HCT116 (cell line): ENCODE measurements at regions not wholly inside any gene's neighbourhood (a gene's known extent, or its start where the extent isn't known, plus 50 kb on each side); places are given as distances from the start of the nearest gene placed in this dataset.

Source experiments
- ATAC-seq: fragments of 200-7000 bp; cut with Tn5 transposase; 2 replicates; pipeline ENCODE4 v1.9.1; 2020; ENCODE audit warnings: mild to moderate bottlenecking, moderate library complexity
- BruUV-seq: library from RNA; stranded (reverse); fragments of 400-500 nt; replicated peaks from 2 replicates; lab custom pipeline; 2021; lab: Mats Ljungman, UMichigan
- CTCF ChIA-PET: fragments of 300-600 bp; sonication (Branson Sonifier 250); formaldehyde crosslinking; loops from one replicate; lab custom pipeline; 2021; ENCODE audit warnings: antibody characterized with exemption; lab: Charles Lee
- POLR2A ChIA-PET: fragments of 300-600, 350-600 bp; sonication (Branson Sonifier 250); formaldehyde crosslinking; loops from one replicate; lab custom pipeline; 2021; ENCODE audit warnings: antibody characterized with exemption; lab: Charles Lee
- RAD21 ChIA-PET, 2 experiments: fragments of 300-600 bp; sonication (Branson Sonifier 250); formaldehyde crosslinking; loops; one replicate each; lab custom pipeline; 2023; ENCODE audit warnings: low total read pairs in 2 of 2; ENCODE audit not compliant: uncharacterized antibody in 2 of 2, unreplicated experiment in 2 of 2, low non-redundant PET in 1 of 2; lab: Charles Lee
- DNase-seq: peaks from one replicate; pipeline ENCODE4 v3.0.0-alpha.2; 2010; ENCODE audit warnings: low read depth, low spot score
- H2AFZ ChIP-seq: fragments of 200-600 bp; shearing (Covaris generic), sonication (generic); 2 replicates; pipeline ENCODE4 v1.6.1; 2017; ENCODE audit warnings: low read depth, mixed run types, mixed read lengths, antibody characterized with exemption, low read length; ENCODE audit not compliant: poor library complexity, severe bottlenecking
- H3K27ac ChIP-seq: 2 replicates; pipeline ENCODE4 v1.5.1; 2012; ENCODE audit warnings: low read depth, low read length
- H3K27me3 ChIP-seq: fragments of 200-600 bp; sonication (generic); 2 replicates; pipeline ENCODE4 v1.6.1; 2016; ENCODE audit warnings: mixed run types, low read length, mixed read lengths; ENCODE audit not compliant: insufficient read depth
- H3K36me3 ChIP-seq, 2 experiments: fragments of 200-500 bp in 1 of 2; fragments of 200-600 bp in 1 of 2; sonication (Bioruptor generic) in 1 of 2; sonication (generic) in 1 of 2; 2 replicates each; pipeline versions ENCODE4 v1.5.1 to v1.6.1; 2014 to 2016; ENCODE audit warnings: low read length in 2 of 2, inconsistent platforms in 1 of 2, mixed read lengths in 1 of 2, mixed run types in 1 of 2; ENCODE audit not compliant: insufficient read depth in 2 of 2, control insufficient read depth in 1 of 2
- H3K4me1 ChIP-seq, 2 experiments: fragments of 200-600 bp in 1 of 2; sonication (generic) in 1 of 2; 2 replicates each; pipeline versions ENCODE4 v1.5.1 to v1.6.1; 2012 to 2017; ENCODE audit warnings: low read length in 2 of 2, inconsistent platforms in 1 of 2, mild to moderate bottlenecking in 1 of 2, mixed read lengths in 1 of 2, mixed run types in 1 of 2, moderate library complexity in 1 of 2; ENCODE audit not compliant: insufficient read depth in 2 of 2, control insufficient read depth in 1 of 2
- H3K4me2 ChIP-seq: fragments of 200-600 bp; sonication (generic); 2 replicates; pipeline ENCODE4 v1.6.1; 2017; ENCODE audit warnings: mixed run types, low read length, mixed read lengths
- H3K4me3 ChIP-seq, 2 experiments: fragments of 200-600 bp in 1 of 2; sonication (generic) in 1 of 2; replicated peaks in 1 of 2; 2 replicates each; pipeline ENCODE4 v1.5.1; 2011 to 2016; ENCODE audit warnings: low read length in 2 of 2, control low read depth in 1 of 2, low read depth in 1 of 2, mild to moderate bottlenecking in 1 of 2, mixed read lengths in 1 of 2, mixed run types in 1 of 2
- H3K79me2 ChIP-seq: fragments of 200-600 bp; sonication (generic); 2 replicates; pipeline ENCODE4 v1.6.1; 2017; ENCODE audit warnings: mild to moderate bottlenecking, mixed run types, low read length, moderate library complexity, mixed read lengths; ENCODE audit not compliant: insufficient read depth
- H3K9ac ChIP-seq: fragments of 200-600 bp; sonication (generic); 2 replicates; pipeline ENCODE4 v1.6.1; 2016; ENCODE audit warnings: low read length, mixed read lengths
- H3K9me2 ChIP-seq: fragments of 200-600 bp; sonication (generic), shearing (Covaris generic); 2 replicates; pipeline ENCODE4 v1.6.1; 2017; ENCODE audit warnings: mixed run types, mild to moderate bottlenecking, moderate library complexity; ENCODE audit not compliant: insufficient read depth
- H3K9me3 ChIP-seq, 2 experiments: fragments of 200-500 bp in 1 of 2; fragments of 200-600 bp in 1 of 2; sonication (Bioruptor generic) in 1 of 2; sonication (generic) in 1 of 2; 2 replicates each; pipeline ENCODE4 v1.6.1; 2014 to 2017; ENCODE audit warnings: low read length in 2 of 2, mixed read lengths in 2 of 2, inconsistent platforms in 1 of 2, low read depth in 1 of 2, mild to moderate bottlenecking in 1 of 2, mixed run types in 1 of 2, moderate library complexity in 1 of 2; ENCODE audit not compliant: control insufficient read depth in 1 of 2, insufficient read depth in 1 of 2
- H4K20me1 ChIP-seq: fragments of 200-600 bp; sonication (generic), shearing (Covaris generic); 2 replicates; pipeline ENCODE4 v1.6.1; 2017; ENCODE audit warnings: mixed run types, mild to moderate bottlenecking, moderate library complexity; ENCODE audit not compliant: insufficient read depth
- CBX3 ChIP-seq: IDR thresholded peaks from 2 replicates; pipeline ENCODE4 v1.6.1; 2012; ENCODE audit warnings: low read depth
- CEBPB ChIP-seq: IDR thresholded peaks from 2 replicates; pipeline ENCODE4 v1.6.1; 2012; ENCODE audit warnings: low read depth
- ELF1 ChIP-seq: IDR thresholded peaks from 2 replicates; pipeline ENCODE4 v1.6.1; 2012; ENCODE audit warnings: low read depth, borderline replicate concordance
- POLR2AphosphoS5 ChIP-seq: IDR thresholded peaks from 2 replicates; pipeline ENCODE4 v1.6.1; 2011; ENCODE audit warnings: mild to moderate bottlenecking, low read depth, low read length, moderate library complexity
- SIN3A ChIP-seq: IDR thresholded peaks from 2 replicates; pipeline ENCODE4 v1.6.1; 2012; ENCODE audit warnings: low read depth
- SP1 ChIP-seq: IDR thresholded peaks from 2 replicates; pipeline ENCODE4 v1.6.1; 2012; ENCODE audit warnings: low read depth
- SRF ChIP-seq: IDR thresholded peaks from 2 replicates; pipeline ENCODE4 v1.6.1; 2012; ENCODE audit warnings: low read depth
- TCF7L2 ChIP-seq: IDR thresholded peaks from 2 replicates; pipeline ENCODE4 v1.7.0; 2011; ENCODE audit warnings: borderline replicate concordance, inconsistent platforms; ENCODE audit not compliant: insufficient read depth, insufficient read length; ENCODE audit errors: extremely low read depth
- YY1 ChIP-seq: IDR thresholded peaks from 2 replicates; pipeline ENCODE4 v1.6.1; 2011; ENCODE audit warnings: low read length, low read depth, moderate library complexity, mild to moderate bottlenecking; ENCODE audit not compliant: insufficient replicate concordance; ENCODE audit errors: extremely low read depth
- ZFX ChIP-seq: fragments of 450-650 bp; IDR thresholded peaks from 2 replicates; pipeline ENCODE4 v1.6.1; 2017
- intact Hi-C: fragments of 100-400 bp; cut with micrococcal nuclease; formaldehyde crosslinking; loops from 2 replicates; pipeline ENCODE4 v1.10.0; 2022
- TF ChIP-seq, protein P1 (sequence below): IDR thresholded peaks from 2 replicates; pipeline ENCODE4 v1.6.1; 2011; ENCODE audit warnings: mild to moderate bottlenecking, low read length, moderate library complexity; ENCODE audit not compliant: insufficient replicate concordance; ENCODE audit errors: extremely low read depth
- TF ChIP-seq, protein P2 (sequence below), 3 experiments: fragments of 200-600 bp in 1 of 3; sonication (generic) in 1 of 3; IDR thresholded peaks in 2 of 3; conservative IDR thresholded peaks in 1 of 3; 2 replicates each; pipeline ENCODE4 v1.5.1; 2012 to 2017; ENCODE audit warnings: low read depth in 2 of 3, low read length in 2 of 3, antibody characterized with exemption in 1 of 3, borderline replicate concordance in 1 of 3, control low read depth in 1 of 3, mild to moderate bottlenecking in 1 of 3, mixed read lengths in 1 of 3, mixed run types in 1 of 3, moderate library complexity in 1 of 3; ENCODE audit not compliant: insufficient read depth in 1 of 3
- TF ChIP-seq, protein P3 (sequence below): IDR thresholded peaks from 2 replicates; pipeline ENCODE4 v1.6.1; 2012

DNA sequence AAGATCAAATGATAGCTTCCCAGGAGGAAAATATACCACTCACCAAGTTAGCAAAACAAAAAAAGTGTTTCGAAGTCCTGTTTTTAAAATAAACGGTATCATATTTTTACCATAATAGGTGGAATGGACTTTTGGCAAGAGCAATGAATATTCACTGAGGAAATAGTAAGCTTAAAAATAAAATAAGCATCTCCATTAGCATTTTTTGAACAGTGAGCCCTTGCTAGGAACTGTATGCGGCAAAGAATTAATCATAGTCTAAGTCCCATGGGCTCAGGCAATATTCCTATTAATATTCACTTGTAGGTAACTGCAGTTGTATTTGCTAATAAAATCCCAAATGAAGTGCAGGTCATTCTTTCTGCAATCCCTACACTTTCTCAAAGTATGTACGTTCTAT lies 191.7 kb upstream of the GABRA2 start:
- TF ChIP-seq, protein P1, sequence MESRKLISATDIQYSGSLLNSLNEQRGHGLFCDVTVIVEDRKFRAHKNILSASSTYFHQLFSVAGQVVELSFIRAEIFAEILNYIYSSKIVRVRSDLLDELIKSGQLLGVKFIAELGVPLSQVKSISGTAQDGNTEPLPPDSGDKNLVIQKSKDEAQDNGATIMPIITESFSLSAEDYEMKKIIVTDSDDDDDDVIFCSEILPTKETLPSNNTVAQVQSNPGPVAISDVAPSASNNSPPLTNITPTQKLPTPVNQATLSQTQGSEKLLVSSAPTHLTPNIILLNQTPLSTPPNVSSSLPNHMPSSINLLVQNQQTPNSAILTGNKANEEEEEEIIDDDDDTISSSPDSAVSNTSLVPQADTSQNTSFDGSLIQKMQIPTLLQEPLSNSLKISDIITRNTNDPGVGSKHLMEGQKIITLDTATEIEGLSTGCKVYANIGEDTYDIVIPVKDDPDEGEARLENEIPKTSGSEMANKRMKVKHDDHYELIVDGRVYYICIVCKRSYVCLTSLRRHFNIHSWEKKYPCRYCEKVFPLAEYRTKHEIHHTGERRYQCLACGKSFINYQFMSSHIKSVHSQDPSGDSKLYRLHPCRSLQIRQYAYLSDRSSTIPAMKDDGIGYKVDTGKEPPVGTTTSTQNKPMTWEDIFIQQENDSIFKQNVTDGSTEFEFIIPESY: no peak
- TF ChIP-seq YY1: no peak
- TF ChIP-seq SP1: no peak
- no peak for TF ChIP-seq ELF1
- TF ChIP-seq CBX3: no peak
- no peak for TF ChIP-seq SIN3A
- no peak for TF ChIP-seq CEBPB
- TF ChIP-seq, protein P2, sequence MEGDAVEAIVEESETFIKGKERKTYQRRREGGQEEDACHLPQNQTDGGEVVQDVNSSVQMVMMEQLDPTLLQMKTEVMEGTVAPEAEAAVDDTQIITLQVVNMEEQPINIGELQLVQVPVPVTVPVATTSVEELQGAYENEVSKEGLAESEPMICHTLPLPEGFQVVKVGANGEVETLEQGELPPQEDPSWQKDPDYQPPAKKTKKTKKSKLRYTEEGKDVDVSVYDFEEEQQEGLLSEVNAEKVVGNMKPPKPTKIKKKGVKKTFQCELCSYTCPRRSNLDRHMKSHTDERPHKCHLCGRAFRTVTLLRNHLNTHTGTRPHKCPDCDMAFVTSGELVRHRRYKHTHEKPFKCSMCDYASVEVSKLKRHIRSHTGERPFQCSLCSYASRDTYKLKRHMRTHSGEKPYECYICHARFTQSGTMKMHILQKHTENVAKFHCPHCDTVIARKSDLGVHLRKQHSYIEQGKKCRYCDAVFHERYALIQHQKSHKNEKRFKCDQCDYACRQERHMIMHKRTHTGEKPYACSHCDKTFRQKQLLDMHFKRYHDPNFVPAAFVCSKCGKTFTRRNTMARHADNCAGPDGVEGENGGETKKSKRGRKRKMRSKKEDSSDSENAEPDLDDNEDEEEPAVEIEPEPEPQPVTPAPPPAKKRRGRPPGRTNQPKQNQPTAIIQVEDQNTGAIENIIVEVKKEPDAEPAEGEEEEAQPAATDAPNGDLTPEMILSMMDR (IDR thresholded peaks at IDR 0.05 in 2 of 3, conservative IDR thresholded peaks at IDR 0.05 in 1 of 3; ENCODE audit: borderline replicate concordance in 1 of 3, insufficient read depth in 1 of 3, low read depth in 2 of 3, low read length in 2 of 3): no peak
- no peak for TF ChIP-seq TCF7L2
- no peak for TF ChIP-seq POLR2AphosphoS5
- no peak for TF ChIP-seq SRF
- TF ChIP-seq, protein P3, sequence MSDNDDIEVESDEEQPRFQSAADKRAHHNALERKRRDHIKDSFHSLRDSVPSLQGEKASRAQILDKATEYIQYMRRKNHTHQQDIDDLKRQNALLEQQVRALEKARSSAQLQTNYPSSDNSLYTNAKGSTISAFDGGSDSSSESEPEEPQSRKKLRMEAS: no peak
- no peak for TF ChIP-seq ZFX
- Histone ChIP-seq H3K9me2 (no peaks in the 10 kb centered on the region), H3K4me2 (no peak overlapping the region), H3K4me3 (no peak overlapping the region), H2AFZ (no peak overlapping the region), H3K4me1 (no peaks in the 10 kb centered on the region), H3K79me2 (no peaks in the 10 kb centered on the region), H3K9ac (no peak overlapping the region), H3K27ac (no peak overlapping the region), H4K20me1 (no peaks in the 10 kb centered on the region), H3K36me3 (no peaks in the 10 kb centered on the region), H3K27me3 (no peaks in the 10 kb centered on the region), H3K9me3 (peaks cover 0 to 13% of the 10 kb centered on the region in 2 experiments; a peak in 2 of 4 replicates)
- RAD21 ChIA-PET: no interaction called here
- no TSS peak for BruUV-seq
- ATAC-seq (no peak), DNase-seq (no peak)
- POLR2A ChIA-PET: no interaction called here
- CTCF ChIA-PET: no interaction called here
- intact Hi-C loops: no loop called here
